Stomach smooth muscle (tissue), 2 donors: ENCODE measurements at regions not wholly inside any gene's neighbourhood (a gene's known extent, or its start where the extent isn't known, plus 50 kb on each side); places are given as distances from the start of the nearest gene placed in this dataset.

Source experiments
- H3K27ac ChIP-seq: one replicate; pipeline ENCODE4 v1.7.0; 2013; ENCODE audit warnings: mild to moderate bottlenecking, low read length, inconsistent platforms
- H3K27me3 ChIP-seq, 2 donors: one replicate each; pipeline ENCODE4 v1.7.0; 2013; ENCODE audit warnings: low read length in 2 of 2; ENCODE audit not compliant: insufficient read depth in 2 of 2, control insufficient read depth in 1 of 2
- H3K36me3 ChIP-seq, 2 donors: one replicate each; pipeline ENCODE4 v1.7.0; 2013; ENCODE audit warnings: low read length in 2 of 2; ENCODE audit not compliant: control insufficient read depth in 2 of 2, insufficient read depth in 2 of 2
- H3K4me1 ChIP-seq: one replicate; pipeline ENCODE4 v1.7.0; 2013; ENCODE audit warnings: low read length; ENCODE audit not compliant: control insufficient read depth, insufficient read depth
- H3K4me3 ChIP-seq, 2 donors: one replicate each; pipeline ENCODE4 v1.7.0; 2013; ENCODE audit warnings: low read length in 2 of 2
- H3K9ac ChIP-seq, 2 donors: one replicate each; pipeline ENCODE4 v1.7.0; 2013; ENCODE audit warnings: low read length in 2 of 2, mild to moderate bottlenecking in 1 of 2
- H3K9me3 ChIP-seq, 2 donors: one replicate each; pipeline ENCODE4 v1.7.0; 2013; ENCODE audit warnings: low read length in 2 of 2; ENCODE audit not compliant: control insufficient read depth in 2 of 2
- donor health status: healthy.
- donor health status: Pancreatic carcinoma.

- H3K4me1 ChIP-seq: no peaks in the 10 kb centered on the region
- H3K4me3 ChIP-seq: no peak overlapping the region
- H3K36me3 ChIP-seq: no peaks in the 10 kb centered on the region
- H3K9me3 ChIP-seq: peaks cover 0 to 8% of the 10 kb centered on the region in 2 donors
- H3K9ac ChIP-seq: no peak overlapping the region
- no peaks in the 10 kb centered on the region for H3K27me3 ChIP-seq
- no peak overlapping the region for H3K27ac ChIP-seq
Observed at GRCh38 chr7:98483964-98484545, 83.2 kb upstream of the BAIAP2L1 start.

GRCh38 chr7:98483276-98483963, 82.5 kb upstream of the BAIAP2L1 start:
- H3K36me3 ChIP-seq: no peaks in the 10 kb centered on the region
- no peaks in the 10 kb centered on the region for H3K4me1 ChIP-seq
- no peak overlapping the region for H3K4me3 ChIP-seq
- no peaks in the 10 kb centered on the region for H3K27me3 ChIP-seq
- no peak overlapping the region for H3K9ac ChIP-seq
- peaks cover 0 to 8% of the 10 kb centered on the region in 2 donors for H3K9me3 ChIP-seq
- H3K27ac ChIP-seq: no peak overlapping the region

- no peaks in the 10 kb centered on the region for H3K4me1 ChIP-seq
- no peak overlapping the region for H3K27ac ChIP-seq
- H3K27me3 ChIP-seq: no peaks in the 10 kb centered on the region
- H3K9me3 ChIP-seq: peaks cover 0 to 4% of the 10 kb centered on the region in 2 donors
- H3K9ac ChIP-seq: no peak overlapping the region
- no peak overlapping the region for H3K4me3 ChIP-seq
- H3K36me3 ChIP-seq: no peaks in the 10 kb centered on the region
Observed at GRCh38 chr7:98479318-98479717, 78.4 kb upstream of the BAIAP2L1 start.

- Histone ChIP-seq H3K27ac (no peak overlapping the region), H3K4me3 (no peak overlapping the region), H3K9ac (no peak overlapping the region), H3K36me3 (no peaks in the 10 kb centered on the region), H3K27me3 (peaks cover under 1 to 5% of the 10 kb centered on the region in 2 donors), H3K4me1 (no peaks in the 10 kb centered on the region), H3K9me3 (peaks cover 0 to 3% of the 10 kb centered on the region in 2 donors)
Observed at GRCh38 chr7:98475352-98475751, 74.5 kb upstream of the BAIAP2L1 start.

- peaks cover 5 to 7% of the 10 kb centered on the region in 2 donors for H3K27me3 ChIP-seq
- no peak overlapping the region for H3K4me3 ChIP-seq
- H3K9me3 ChIP-seq: no peaks in the 10 kb centered on the region
- no peaks in the 10 kb centered on the region for H3K36me3 ChIP-seq
- H3K27ac ChIP-seq: no peak overlapping the region
- H3K9ac ChIP-seq: no peak overlapping the region
- no peaks in the 10 kb centered on the region for H3K4me1 ChIP-seq
Observed at GRCh38 chr7:98474558-98474957, 73.7 kb upstream of the BAIAP2L1 start.

- H3K36me3 ChIP-seq: no peaks in the 10 kb centered on the region
- no peaks in the 10 kb centered on the region for H3K4me1 ChIP-seq
- peaks cover 5 to 15% of the 10 kb centered on the region in 2 donors for H3K27me3 ChIP-seq
- H3K27ac ChIP-seq: no peak overlapping the region
- peaks cover 0 to 4% of the 10 kb centered on the region in 2 donors for H3K9me3 ChIP-seq
- no peak overlapping the region for H3K9ac ChIP-seq
- H3K4me3 ChIP-seq: no peak overlapping the region
Observed at GRCh38 chr7:98472521-98472954, 71.6 kb upstream of the BAIAP2L1 start.

- Histone ChIP-seq H3K27me3 (peaks cover 5 to 15% of the 10 kb centered on the region in 2 donors), H3K36me3 (no peaks in the 10 kb centered on the region)
Observed at GRCh38 chr7:98470485-98471240, 69.8 kb upstream of the BAIAP2L1 start.

GRCh38 chr7:98469088-98469487, 68.2 kb upstream of the BAIAP2L1 start:
- peaks cover 0 to 4% of the 10 kb centered on the region in 2 donors for H3K9me3 ChIP-seq
- no peak overlapping the region for H3K9ac ChIP-seq
- no peak overlapping the region for H3K27ac ChIP-seq
- H3K4me3 ChIP-seq: no peak overlapping the region
- no peaks in the 10 kb centered on the region for H3K36me3 ChIP-seq
- H3K27me3 ChIP-seq: peaks cover 5 to 15% of the 10 kb centered on the region in 2 donors
- H3K4me1 ChIP-seq: no peaks in the 10 kb centered on the region

More at GRCh38 chr7:98470485-98471240, 69.8 kb upstream of the BAIAP2L1 start:
- Histone ChIP-seq H3K27ac (no peak overlapping the region), H3K9me3 (peaks cover 0 to 4% of the 10 kb centered on the region in 2 donors), H3K9ac (no peak overlapping the region), H3K4me1 (no peaks in the 10 kb centered on the region), H3K4me3 (peak overlapping the region in 1 of 2 donors; percentile 35)

GRCh38 chr7:98467570-98468312, 66.9 kb upstream of the BAIAP2L1 start:
- H3K36me3 ChIP-seq: no peaks in the 10 kb centered on the region
- H3K9me3 ChIP-seq: peaks cover 0 to 4% of the 10 kb centered on the region in 2 donors
- H3K4me1 ChIP-seq: no peaks in the 10 kb centered on the region
- peaks cover 5 to 15% of the 10 kb centered on the region in 2 donors for H3K27me3 ChIP-seq
- H3K9ac ChIP-seq: no peak overlapping the region
- H3K27ac ChIP-seq: no peak overlapping the region
- H3K4me3 ChIP-seq: no peak overlapping the region

- Histone ChIP-seq H3K27ac (no peak overlapping the region), H3K9ac (no peak overlapping the region), H3K27me3 (peaks cover 1 to 8% of the 10 kb centered on the region in 2 donors), H3K9me3 (peaks cover 0 to 4% of the 10 kb centered on the region in 2 donors), H3K36me3 (no peaks in the 10 kb centered on the region), H3K4me3 (no peak overlapping the region), H3K4me1 (no peaks in the 10 kb centered on the region)
Observed at GRCh38 chr7:98465022-98465421, 64.1 kb upstream of the BAIAP2L1 start.
